CD4-positive, alpha-beta T cell treated with Interleukin-4 for 4 hours (primary cell): ENCODE measurements at regions not wholly inside any gene's neighbourhood (a gene's known extent, or its start where the extent isn't known, plus 50 kb on each side); places are given as distances from the start of the nearest gene placed in this dataset.
"Not testable (repeated sequence)": the region's sequence is repeated elsewhere in the genome, so short reads cannot be mapped to it uniquely, and the experiment has no call there.

Experiments
- DNase-seq: peaks from one replicate; pipeline ENCODE4 v3.0.0-alpha.2; 2020

DNA sequence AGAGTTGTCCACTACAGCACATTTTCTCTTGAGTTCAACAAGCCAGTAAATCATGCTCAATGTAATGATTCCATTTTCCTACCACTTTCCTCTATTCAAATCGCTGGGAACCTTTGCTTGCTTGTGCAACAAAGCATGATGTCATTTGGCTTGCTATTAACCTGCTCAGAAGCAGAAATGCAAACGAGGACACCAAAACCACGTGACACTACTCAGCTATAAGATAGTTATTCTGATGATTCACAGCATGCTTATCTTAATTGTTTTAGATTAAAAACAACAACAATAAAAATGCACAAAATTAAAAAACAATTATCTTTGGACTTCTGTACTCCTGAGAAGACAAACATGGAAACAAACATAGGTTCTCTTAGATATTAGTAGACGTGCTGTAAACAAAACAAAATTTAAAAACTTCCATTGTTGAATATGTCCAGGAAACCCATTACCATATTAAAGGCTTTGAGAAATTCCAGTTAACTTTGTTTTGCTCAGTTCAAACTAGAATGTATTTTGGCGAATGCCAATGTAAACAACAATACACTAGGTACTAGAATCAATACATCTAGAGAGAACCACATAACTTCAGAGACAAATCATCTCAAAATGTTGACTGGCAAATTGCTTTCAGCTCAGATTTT, 77.5 kb upstream of the KRAS start:
- no peak for DNase-seq

DNA sequence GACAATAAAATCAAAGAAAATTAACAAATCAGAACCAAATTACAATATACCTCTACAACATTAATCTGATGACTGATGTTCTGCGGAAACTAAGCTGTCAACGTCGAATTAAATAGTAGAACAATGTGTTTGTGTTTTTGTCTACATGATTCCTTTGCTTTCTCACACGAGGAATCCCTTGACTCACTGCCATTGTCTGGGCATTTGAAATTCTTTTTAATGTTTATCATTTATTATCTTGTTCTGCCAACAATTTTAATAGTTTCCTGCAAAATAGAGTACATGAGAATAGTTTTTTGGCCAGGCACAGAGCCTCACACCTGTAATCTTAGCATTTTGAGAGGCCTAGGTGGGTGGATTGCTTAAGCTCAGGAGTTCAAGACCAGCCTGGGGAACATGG, 76.6 kb upstream of the KRAS start:
- DNase-seq = no peak

DNA sequence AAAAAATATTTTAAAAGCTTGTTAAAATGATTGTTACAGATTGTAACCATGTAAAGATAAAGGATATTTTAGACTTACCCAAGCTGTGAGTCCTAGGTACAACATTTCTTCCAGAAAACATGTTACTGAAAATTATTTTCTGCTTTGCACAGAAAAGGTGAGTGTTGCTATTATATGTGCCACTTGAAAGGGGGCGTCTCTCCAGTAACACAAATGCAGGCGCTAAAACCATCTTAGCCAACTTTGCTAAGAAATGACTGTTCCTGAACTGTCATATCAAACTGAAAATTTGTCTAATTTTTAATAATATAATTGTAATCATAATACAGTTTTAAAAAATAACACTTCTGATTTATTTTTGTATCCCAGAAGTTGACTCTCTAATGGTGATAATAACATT, 75.6 kb upstream of the KRAS start:
- no peak for DNase-seq

DNA sequence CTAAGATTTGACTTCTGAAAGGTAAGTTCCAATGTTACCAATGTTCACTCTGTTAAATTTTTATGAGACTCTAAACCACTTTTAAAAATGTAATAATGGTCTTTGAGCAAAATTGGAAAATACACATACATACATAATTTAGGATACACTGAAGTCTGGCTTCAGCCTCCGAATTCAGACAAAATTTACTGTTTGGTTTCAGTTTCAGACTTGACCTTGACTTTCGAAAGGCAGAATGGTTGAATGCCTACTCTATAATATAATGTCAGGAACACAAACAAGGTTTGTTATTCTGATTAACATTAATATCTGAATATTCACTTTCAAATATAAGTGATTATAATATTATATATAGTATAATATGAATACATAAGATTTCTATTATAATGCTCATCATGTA, 74.1 kb upstream of the KRAS start:
- no peak for DNase-seq

DNA sequence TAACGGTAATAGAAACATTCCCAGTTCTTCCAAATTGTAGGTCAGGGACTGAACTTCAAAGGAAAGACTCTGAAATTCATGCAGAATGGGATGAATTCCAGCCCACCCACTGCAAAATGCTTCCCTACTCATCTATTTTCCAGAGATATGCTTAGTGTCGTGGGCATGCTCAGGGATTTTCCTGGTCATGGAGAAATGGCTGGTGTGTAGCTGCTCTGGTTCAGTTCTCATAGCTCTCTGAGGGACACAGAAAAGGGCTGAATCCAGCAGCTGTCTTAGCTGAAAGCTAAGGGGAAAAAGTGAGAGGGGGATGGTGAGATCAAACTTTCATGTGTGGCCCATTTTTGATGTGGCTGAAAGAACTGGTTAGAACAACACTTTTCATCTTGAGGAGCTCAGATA, 72.9 kb upstream of the KRAS start:
- no peak for DNase-seq

DNA sequence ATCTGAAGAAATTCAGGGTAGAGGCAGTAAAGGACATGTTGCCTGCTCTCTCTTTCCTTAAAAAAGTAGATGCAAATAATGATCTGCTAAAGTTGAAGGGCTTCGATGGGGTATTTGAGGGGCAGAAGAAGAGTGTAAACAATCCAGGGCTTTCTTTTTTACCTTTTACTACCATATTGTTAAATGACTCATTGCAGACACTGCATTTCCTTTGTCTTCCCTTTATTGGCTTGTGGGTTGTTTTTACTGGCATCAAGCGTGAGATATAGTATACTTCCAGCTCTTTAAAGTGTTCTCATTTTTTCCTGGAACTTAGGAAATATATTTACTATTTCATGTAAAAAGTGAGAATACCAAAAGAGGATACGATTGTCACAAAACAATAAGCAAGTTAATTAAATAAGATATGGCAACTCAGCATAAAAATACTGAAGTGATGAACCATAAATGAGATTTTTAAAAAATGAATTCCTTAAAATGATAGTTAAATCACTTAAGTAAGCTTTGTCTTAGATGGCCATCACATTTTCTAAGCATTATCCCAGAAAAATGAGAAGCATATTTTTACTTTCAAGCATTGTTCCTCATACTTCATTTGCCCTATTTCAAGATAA, 72.3 kb upstream of the KRAS start:
- DNase-seq = peak; percentile 39

DNA sequence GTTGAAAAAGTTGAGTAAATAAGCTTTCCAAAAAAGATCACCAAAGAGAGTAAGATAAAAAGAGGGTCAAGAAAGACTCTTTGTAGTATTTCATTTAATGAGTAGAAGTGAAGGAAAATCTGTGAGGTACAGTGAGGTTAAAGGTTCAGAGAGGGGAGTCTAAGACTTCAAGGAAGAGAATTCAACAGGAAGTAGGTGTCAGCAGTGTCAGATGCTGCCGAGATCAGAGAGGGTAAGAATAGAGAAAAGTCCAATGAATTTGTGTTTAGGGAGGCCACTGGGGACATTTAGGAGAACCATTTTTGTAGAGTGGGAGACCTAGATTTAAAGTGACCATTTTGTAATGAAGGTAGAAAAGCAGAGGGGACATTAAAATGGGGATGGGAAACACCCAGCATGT, 71.6 kb upstream of the KRAS start:
- DNase-seq = peak; percentile 27

DNA sequence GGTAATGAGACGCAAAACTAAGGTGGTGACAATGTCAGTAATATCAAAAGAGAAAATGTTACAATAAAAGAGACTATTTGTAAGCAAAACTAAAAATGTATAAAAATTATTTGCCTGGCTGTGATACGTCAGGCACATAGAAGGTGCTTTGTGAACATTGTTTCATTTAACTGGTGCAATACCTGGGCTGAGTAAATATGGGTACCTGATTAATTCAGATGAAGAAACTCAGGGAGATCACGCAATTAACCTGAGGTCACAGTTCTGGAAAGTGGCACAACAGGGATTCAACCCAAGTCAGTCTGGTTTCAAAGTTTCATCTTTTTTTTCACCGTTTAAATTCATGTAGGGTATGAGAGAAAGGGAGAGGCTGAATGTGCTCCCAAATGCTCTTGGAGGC, 71.0 kb upstream of the KRAS start:
- DNase-seq = no peak

DNA sequence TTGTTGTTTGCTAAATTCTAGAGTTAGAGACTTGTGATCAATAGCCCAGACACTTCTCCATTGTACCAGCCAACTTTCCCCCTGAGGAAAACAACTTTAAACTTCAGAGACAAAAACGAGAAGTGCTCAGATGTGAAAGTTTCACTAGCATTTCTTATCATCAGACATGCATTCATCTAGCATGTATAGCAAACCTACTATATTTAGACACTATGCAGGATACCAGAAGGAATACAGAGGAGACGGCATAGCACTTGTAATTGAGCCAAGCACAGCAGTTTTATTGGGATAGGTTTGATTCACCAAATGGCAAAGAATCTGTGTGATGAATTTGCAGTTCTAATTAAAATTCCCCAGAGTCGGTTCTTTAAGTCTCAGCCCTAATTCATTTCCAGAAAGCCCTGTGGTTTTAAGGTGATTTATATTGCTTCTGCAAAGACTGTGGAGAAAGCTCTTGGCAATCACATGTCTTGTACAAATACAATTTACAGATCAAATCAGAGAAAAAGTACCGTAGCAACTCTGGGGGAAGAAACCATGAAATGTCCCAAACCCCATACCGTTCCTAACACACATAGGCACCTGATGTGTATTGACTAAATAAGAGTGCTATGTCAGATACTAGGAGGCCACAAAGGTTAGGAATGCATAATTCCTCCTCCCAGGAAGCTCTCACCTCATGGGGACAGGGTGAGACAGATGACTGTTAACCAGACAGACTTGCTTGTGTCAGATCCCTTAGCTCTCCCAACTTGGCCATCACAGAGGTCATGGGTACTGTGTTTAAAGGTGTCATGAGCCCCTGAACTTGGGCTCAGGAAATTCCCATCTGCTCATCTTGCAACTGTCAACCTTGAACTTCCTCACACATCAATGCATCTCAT, 69.6 kb upstream of the KRAS start:
- no peak for DNase-seq

DNA sequence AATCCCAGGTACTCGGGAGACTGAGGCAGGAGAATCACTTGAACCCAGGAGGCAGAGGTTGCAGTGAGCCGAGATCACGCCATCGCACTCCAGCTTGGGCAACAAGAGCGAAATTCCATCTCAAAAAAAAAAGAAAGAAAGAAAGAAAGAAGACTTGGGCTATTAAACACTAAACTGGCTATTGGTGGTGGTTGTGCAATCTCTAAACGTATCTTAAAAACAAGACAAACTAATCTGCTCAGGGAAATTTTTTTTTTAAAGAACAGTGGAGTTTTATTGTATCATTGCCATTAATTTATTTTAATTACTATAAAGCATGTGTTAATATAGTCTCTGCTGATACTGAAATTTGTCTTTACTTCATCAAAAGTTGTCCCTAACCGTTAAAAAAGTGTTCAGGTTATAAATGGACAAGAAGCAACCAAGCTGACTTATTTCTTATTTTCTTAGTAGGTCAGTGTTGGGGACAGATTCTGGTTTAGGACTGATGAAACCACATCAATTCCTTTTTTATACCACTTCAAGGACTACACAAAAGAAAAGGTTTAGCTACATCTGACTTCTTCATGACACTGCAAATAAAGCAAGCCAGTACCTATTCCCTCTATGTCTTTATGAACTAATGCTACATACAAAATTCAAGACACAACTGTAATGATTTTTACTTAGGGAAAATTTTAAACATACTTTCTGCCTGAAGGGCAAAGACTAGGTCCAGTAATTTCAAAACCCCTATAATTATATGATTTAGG, 68.7 kb upstream of the KRAS start:
- no peak for DNase-seq

DNA sequence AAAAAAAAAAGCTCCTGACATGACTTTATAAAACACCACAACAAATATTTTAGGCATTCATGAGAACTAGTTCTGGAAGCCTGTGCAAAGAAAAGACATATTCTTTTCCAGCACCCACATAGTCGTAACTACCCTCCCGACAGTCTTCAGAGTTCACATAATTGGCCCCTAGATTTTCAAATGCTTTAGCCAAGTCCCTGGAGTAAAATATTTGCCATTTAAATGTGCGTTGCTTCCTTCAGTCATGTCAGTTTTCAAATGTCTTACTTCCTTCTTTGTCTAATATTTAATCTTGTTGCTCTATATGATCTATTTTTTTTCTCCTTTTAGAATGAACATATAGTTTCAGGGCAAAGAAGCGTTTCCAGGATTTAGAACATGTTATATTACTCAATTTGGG, 66.8 kb upstream of the KRAS start:
- no peak for DNase-seq

DNA sequence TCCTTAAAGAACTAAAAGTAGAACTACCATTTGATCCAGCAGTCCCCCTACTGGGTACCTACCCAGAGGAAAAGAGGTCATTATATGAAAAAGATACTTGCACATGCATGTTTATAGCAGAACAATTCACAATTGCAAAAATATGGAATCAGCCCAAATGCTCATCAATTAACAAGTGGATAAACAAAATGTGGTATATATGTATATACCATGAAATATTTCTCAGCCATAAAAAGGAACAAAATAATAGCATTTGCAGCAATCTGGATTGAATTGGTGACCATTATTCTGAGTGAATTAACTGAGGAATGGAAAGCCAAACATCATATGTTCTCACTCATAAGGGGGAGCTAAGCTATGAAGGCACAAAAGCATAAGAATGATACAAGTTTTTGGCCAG, 64.7 kb upstream of the KRAS start:
- DNase-seq = no peak

DNA sequence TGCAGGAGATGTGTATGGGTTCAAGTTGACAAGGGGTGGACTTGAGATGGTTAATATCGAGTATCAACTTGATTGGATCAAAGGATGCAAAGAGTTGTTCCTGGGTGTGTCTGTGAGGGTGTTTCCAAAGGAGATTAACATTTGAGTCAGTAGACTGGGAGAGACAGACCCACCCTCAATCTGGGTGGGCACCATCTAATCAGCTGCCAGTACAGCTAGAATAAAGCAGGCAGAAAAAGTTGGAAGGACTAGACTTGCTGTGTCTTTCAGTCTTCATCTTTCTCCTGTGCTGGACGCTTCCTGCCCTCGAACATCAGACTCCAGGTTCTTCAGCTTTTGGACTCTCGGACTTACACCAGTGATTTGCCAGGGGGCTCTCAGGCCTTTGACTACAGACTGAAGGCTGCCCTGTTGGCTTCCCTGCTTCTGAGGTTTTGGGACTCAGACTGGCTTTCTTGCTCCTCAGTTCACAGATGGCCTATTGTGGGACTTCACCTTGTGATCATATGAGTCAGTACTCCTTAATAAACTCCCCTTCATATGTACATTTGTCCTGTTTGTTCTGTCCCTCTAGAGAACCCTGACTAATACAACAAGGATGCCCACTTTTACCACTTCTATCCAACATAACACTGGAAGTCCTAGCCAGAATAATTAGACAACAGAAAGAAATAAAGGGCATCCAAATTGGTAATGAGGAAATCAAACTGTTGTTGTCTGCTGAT, 62.7 kb upstream of the KRAS start:
- DNase-seq = not testable (repeated sequence)

DNA sequence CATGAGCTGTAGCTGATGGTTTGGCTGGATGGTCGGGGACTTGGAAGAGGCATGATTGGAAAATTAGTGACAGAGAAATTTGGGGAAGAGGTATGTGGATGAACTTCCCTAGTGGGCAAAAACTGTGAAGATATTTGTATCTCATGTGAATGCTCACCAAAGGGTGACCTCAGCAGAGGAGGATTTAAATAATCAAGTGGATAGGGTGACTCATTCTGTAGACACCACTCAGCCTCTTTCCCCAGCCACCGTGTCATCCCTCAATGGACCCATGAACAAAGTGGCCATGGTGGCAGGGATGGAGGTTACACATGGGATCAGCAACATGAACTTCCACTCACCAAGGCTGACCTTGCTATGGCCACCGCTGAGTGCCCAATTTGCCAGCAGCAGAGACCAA, 60.8 kb upstream of the KRAS start:
- no peak for DNase-seq

DNA sequence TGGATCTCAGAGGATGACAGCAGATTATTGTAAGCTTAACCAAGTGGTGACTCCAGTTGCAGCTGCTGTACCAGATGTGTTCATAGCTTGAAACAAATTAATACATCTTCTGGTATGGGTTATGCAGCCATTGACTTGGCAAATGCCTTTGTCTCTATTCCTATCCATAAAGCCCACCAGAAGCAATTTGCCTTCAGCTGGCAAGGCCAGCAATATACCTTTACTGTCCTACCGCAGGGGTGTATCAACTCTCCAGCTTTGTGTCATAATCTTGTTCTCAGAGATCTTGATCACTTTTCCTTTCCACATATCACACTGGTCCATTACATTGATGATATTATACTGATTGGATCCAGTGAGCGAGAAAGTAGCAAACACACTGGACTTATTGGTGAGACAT, 59.3 kb upstream of the KRAS start:
- DNase-seq = not testable (repeated sequence)

DNA sequence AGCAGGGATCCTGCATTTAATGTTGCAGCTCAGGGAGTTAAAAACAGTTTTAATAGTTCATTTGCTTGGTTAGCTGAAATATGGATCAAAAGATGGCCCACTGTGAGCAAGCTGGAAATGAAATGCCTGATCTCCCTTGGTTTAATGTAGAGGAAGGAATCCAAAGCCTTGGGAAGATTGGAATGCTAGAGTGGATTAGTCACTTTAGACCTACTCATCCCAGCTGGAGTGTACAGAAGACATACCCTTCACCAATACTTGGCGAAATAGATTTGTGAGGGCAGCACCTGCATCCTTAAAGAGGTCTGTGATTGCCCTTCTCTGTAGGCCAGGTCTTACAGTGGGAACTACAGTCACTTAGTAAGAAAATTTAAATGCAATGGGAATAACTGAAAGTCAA, 58.0 kb upstream of the KRAS start:
- no peak for DNase-seq

DNA sequence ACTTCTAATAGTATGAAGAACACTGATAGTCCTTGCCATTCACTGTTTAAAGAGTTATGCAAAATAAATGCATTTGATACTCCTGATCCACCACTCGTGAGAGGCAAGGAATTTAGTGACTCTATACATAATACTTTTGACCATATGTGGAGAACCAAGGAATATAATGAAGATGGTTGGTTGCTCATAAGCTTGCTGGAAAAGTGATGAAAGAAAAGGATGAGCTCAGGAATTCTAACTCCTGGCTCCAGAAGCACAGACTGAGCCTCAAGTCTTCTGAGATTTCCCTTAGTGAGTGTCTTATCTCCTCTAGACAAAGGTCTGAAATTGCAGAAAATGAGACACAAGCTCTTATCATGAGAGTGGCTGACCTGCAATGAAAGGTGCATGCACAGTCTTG, 57.1 kb upstream of the KRAS start:
- DNase-seq = no peak

DNA sequence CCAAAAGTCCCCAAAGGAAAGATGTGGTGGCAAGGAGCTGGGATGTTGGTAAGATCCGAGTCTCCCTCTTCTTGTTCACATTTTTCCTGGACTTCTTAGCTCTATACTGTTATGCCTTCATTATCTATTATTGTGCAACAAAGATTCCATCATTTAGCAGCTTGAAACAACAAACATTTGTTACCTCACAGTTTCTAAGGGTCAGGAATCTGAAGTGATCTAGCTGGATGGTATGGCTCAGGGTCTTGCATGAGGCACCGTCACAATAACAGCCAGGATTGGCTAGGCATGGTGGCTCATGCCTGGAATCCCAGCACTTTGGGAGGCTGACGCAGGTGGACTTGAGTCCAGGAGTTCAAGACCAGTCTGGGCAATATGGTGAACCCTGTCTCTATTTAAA, 51.1 kb upstream of the KRAS start:
- DNase-seq = no peak
